ENCODE measurements at regions not wholly inside any gene's neighbourhood (a gene's known extent, or its start where the extent isn't known, plus 50 kb on each side); places are given as distances from the start of the nearest gene placed in this dataset.

- Histone ChIP-seq H3K4me3 (ENCODE audit: low read length) (no peak overlapping the region), H4K20me1 (ENCODE audit: insufficient read depth) (no peaks in the 10 kb centered on the region), H2AFZ (ENCODE audit: low read depth, low read length) (no peak overlapping the region), H3K4me2 (ENCODE audit: low read length) (no peak overlapping the region), H3F3A (ENCODE audit: insufficient read depth, low read length, poor library complexity, severe bottlenecking) (no peaks in the 10 kb centered on the region), H3K27ac (ENCODE audit: low read length) (no peak overlapping the region), H3K27me3 (ENCODE audit: insufficient read depth, low read depth, low read length) (no peaks in the 10 kb centered on the region), H3K9ac (ENCODE audit: low read length) (no peak overlapping the region), H3K36me3 (ENCODE audit: insufficient read depth, low read length) (no peaks in the 10 kb centered on the region), H3K9me2 (ENCODE audit: insufficient read depth, low read length) (no peaks in the 10 kb centered on the region), H3K9me3 (ENCODE audit: low read length) (no peaks in the 10 kb centered on the region), H3K79me2 (replicated peaks; ENCODE audit: insufficient read depth, low read length) (no peaks in the 10 kb centered on the region)
- TF ChIP-seq EP300 (conservative IDR thresholded peaks at IDR 0.05; ENCODE audit: poor library complexity, severe bottlenecking) (no peak), CTCF (IDR thresholded peaks at IDR 0.05; ENCODE audit: poor library complexity, severe bottlenecking) (no peak), REST (IDR thresholded peaks at IDR 0.05; ENCODE audit: borderline replicate concordance) (no peak), POLR2AphosphoS5 (IDR thresholded peaks at IDR 0.05) (no peak), TAF1 (IDR thresholded peaks at IDR 0.05; ENCODE audit: low read depth) (no peak), MXI1 (conservative IDR thresholded peaks at IDR 0.05; ENCODE audit: poor library complexity, severe bottlenecking) (no peak), EZH2 (IDR thresholded peaks at IDR 0.05; ENCODE audit: borderline replicate concordance, insufficient read depth, low read length, poor library complexity, severe bottlenecking) (no peak), SMC3 (conservative IDR thresholded peaks at IDR 0.05; ENCODE audit: poor library complexity) (no peak), RAD21 (conservative IDR thresholded peaks at IDR 0.05) (no peak)
Observed at GRCh38 chr15:70556779-70557178, 206.6 kb downstream of the UACA start.

GRCh38 chr15:70556151-70556741 is 207.1 kb downstream of the UACA start:
- Histone ChIP-seq H3K9ac (ENCODE audit: low read length) (no peak overlapping the region), H4K20me1 (ENCODE audit: insufficient read depth) (no peaks in the 10 kb centered on the region), H3K36me3 (ENCODE audit: insufficient read depth, low read length) (no peaks in the 10 kb centered on the region), H3K4me2 (ENCODE audit: low read length) (no peak overlapping the region), H3K27me3 (ENCODE audit: insufficient read depth, low read depth, low read length) (no peaks in the 10 kb centered on the region), H2AFZ (ENCODE audit: low read depth, low read length) (no peak overlapping the region), H3K9me3 (ENCODE audit: low read length) (no peaks in the 10 kb centered on the region), H3K4me3 (ENCODE audit: low read length) (no peak overlapping the region), H3K9me2 (ENCODE audit: insufficient read depth, low read length) (no peaks in the 10 kb centered on the region), H3K79me2 (replicated peaks; ENCODE audit: insufficient read depth, low read length) (no peaks in the 10 kb centered on the region), H3K27ac (ENCODE audit: low read length) (no peak overlapping the region), H3F3A (ENCODE audit: insufficient read depth, low read length, poor library complexity, severe bottlenecking) (no peaks in the 10 kb centered on the region)
- no peak for TF ChIP-seq EP300 (conservative IDR thresholded peaks at IDR 0.05; ENCODE audit: poor library complexity, severe bottlenecking)
- no peak for TF ChIP-seq POLR2AphosphoS5 (IDR thresholded peaks at IDR 0.05)
- TF ChIP-seq RAD21 (conservative IDR thresholded peaks at IDR 0.05) = no peak
- no peak for TF ChIP-seq REST (IDR thresholded peaks at IDR 0.05; ENCODE audit: borderline replicate concordance)
- no peak for TF ChIP-seq SMC3 (conservative IDR thresholded peaks at IDR 0.05; ENCODE audit: poor library complexity)
- no peak for TF ChIP-seq EZH2 (IDR thresholded peaks at IDR 0.05; ENCODE audit: borderline replicate concordance, insufficient read depth, low read length, poor library complexity, severe bottlenecking)
- no peak for TF ChIP-seq TAF1 (IDR thresholded peaks at IDR 0.05; ENCODE audit: low read depth)
- no peak for TF ChIP-seq CTCF (IDR thresholded peaks at IDR 0.05; ENCODE audit: poor library complexity, severe bottlenecking)
- no peak for TF ChIP-seq MXI1 (conservative IDR thresholded peaks at IDR 0.05; ENCODE audit: poor library complexity, severe bottlenecking)

Data from neural cell (in vitro differentiated cells).